DMS114 treated with DMSO at 0.1 percent for 48 hours (cell line): ENCODE measurements at regions not wholly inside any gene's neighbourhood (a gene's known extent, or its start where the extent isn't known, plus 50 kb on each side); places are given as distances from the start of the nearest gene placed in this dataset.
"Not testable (repeated sequence)": the region's sequence is repeated elsewhere in the genome, so short reads cannot be mapped to it uniquely, and the experiment has no call there.

ENCODE experiments used
- DNase-seq: peaks from one replicate; lab custom pipeline; 2025; ENCODE audit not compliant: unreplicated experiment; lab: John Stamatoyannopoulos, UW

GRCh38 chr10:10020945-10021344 is 996.7 kb upstream of the CELF2 start:
- DNase-seq, result no peak

GRCh38 chr10:10032991-10033390 is 984.7 kb upstream of the CELF2 start:
- DNase-seq, result no peak

GRCh38 chr10:10038348-10038747 is 979.3 kb upstream of the CELF2 start:
- DNase-seq, result no peak

- no peak for DNase-seq
Measured at GRCh38 chr10:10039595-10039994, 978.1 kb upstream of the CELF2 start.

- DNase-seq, result no peak
Measured at GRCh38 chr10:10043083-10043482, 974.6 kb upstream of the CELF2 start.

GRCh38 chr10:10044922-10045764 is 972.5 kb upstream of the CELF2 start:
- no peak for DNase-seq

GRCh38 chr10:10045765-10046028 is 972.0 kb upstream of the CELF2 start:
- no peak for DNase-seq

GRCh38 chr10:10047426-10047825 is 970.2 kb upstream of the CELF2 start:
- no peak for DNase-seq

- no peak for DNase-seq
Measured at GRCh38 chr10:10053051-10053450, 964.6 kb upstream of the CELF2 start.

GRCh38 chr10:10054466-10054865 is 963.2 kb upstream of the CELF2 start:
- no peak for DNase-seq

- no peak for DNase-seq
Measured at GRCh38 chr10:10055656-10056442, 961.8 kb upstream of the CELF2 start.

GRCh38 chr10:10056961-10057360 is 960.7 kb upstream of the CELF2 start:
- DNase-seq, result no peak

GRCh38 chr10:10067644-10068043 is 950.0 kb upstream of the CELF2 start:
- no peak for DNase-seq

GRCh38 chr10:10074847-10075246 is 942.8 kb upstream of the CELF2 start:
- DNase-seq, result not testable (repeated sequence)

GRCh38 chr10:10078446-10078845 is 939.2 kb upstream of the CELF2 start:
- DNase-seq, result no peak

GRCh38 chr10:10092581-10092980 is 925.1 kb upstream of the CELF2 start:
- no peak for DNase-seq

GRCh38 chr10:10093021-10093420 is 924.7 kb upstream of the CELF2 start:
- DNase-seq, result no peak

GRCh38 chr10:10094691-10095090 is 923.0 kb upstream of the CELF2 start:
- DNase-seq, result no peak

GRCh38 chr10:10096296-10096695 is 921.4 kb upstream of the CELF2 start:
- no peak for DNase-seq

GRCh38 chr10:10096898-10097297 is 920.8 kb upstream of the CELF2 start:
- DNase-seq, result no peak

- DNase-seq, result no peak
Measured at GRCh38 chr10:10101106-10101505, 916.6 kb upstream of the CELF2 start.

- no peak for DNase-seq
Measured at GRCh38 chr10:10110844-10111490, 906.7 kb upstream of the CELF2 start.
